ENCODE measurements at regions not wholly inside any gene's neighbourhood (a gene's known extent, or its start where the extent isn't known, plus 50 kb on each side); places are given as distances from the start of the nearest gene placed in this dataset.
"Not testable (repeated sequence)": the region's sequence is repeated elsewhere in the genome, so short reads cannot be mapped to it uniquely, and the experiment has no call there.

DNA sequence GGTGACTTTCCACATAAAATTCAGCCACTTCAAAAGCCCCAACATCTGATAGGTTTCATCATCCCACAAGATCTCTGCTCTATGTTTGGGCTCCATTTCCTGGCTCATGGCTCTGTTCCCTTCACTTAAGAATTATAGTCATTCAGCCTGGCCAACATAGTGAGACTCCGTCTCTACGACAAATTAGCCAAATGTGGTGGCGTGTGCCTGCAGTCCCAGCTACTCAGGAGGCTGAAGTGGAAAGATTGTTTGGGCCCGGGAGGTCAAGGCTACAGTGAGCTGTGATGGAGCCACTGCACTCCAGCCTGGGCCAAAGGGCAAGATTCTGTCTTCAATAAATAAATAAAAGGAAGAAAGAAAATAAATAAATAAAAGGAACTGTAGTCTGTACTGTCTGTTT, 57.9 kb upstream of the CTSV start:
- no peak for DNase-seq

DNA sequence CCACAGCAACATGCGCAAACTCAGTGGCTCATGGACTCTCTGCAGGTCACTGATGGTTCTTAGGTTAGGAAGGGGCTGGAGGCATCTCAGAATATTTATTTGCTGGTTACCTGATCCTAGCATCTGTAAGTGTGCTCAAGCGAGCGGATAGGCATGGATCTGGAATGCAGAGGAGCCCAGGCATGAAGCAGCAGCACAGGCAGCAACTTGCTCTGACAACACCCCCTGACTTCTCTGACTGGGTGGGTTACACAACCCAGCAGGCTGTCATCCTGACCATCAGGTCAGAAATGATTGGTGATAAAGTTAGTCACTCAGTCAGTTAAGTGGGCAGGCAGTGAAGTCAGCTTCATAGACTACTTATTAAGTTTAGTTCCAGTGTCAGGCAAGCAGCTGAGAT, 50.4 kb upstream of the CTSV start:
- not testable (repeated sequence) for DNase-seq

All from CD4-positive, alpha-beta T cell treated with Interleukin-1 beta for 1 hour (primary cell).